ENCODE measurements at regions not wholly inside any gene's neighbourhood (a gene's known extent, or its start where the extent isn't known, plus 50 kb on each side); places are given as distances from the start of the nearest gene placed in this dataset.

DNA sequence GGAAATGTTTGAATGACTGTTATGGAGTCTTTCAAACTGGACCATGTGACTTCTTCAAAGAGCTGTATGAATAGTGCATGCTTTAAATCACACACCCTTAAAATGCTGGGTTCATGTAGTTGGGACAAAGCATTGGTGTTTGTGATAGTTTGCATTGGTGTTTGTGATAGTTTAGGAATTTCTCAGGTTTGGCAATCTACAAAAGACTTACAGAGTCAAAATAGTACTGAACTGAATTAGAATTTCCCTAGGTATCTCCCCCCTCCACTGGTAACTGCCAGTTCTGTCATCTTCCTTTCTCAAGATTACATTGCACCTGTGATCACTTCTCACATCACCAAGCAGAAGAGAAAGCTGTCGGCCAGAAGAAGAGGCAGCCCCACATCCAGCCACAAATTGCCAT lies 261.1 kb downstream of the GATA3 start:
- TF ChIP-seq CTCF (IDR thresholded peaks at IDR 0.05) = no peak
- TF ChIP-seq POLR2A (IDR thresholded peaks at IDR 0.05) = no peak

Measured in esophagus squamous epithelium (tissue), 4 donors.